Bronchial epithelial cell (primary cell): ENCODE measurements at regions not wholly inside any gene's neighbourhood (a gene's known extent, or its start where the extent isn't known, plus 50 kb on each side); places are given as distances from the start of the nearest gene placed in this dataset.

ENCODE experiments used
- DNase-seq: peaks from one replicate; pipeline ENCODE4 v3.0.0-alpha.2; 2010; ENCODE audit warnings: low read depth
- FAIRE-seq: peaks from 2 replicates; lab custom pipeline; 2011; peaks lifted over from hg19 to GRCh38; lab: Jason Lieb, UNC
- H3K27me3 ChIP-seq: 2 replicates; pipeline ENCODE4 v1.5.1; 2011; ENCODE audit warnings: low read length; ENCODE audit not compliant: control insufficient read depth, insufficient read depth
- H3K36me3 ChIP-seq: 2 replicates; pipeline ENCODE4 v1.5.1; 2011; ENCODE audit warnings: low read length; ENCODE audit not compliant: control insufficient read depth, insufficient read depth
- H3K4me3 ChIP-seq: 2 replicates; pipeline ENCODE4 v1.5.1; 2011; ENCODE audit warnings: mild to moderate bottlenecking, low read depth, low read length, control low read depth
- TF ChIP-seq, protein P1 (sequence below): IDR thresholded peaks from 2 replicates; pipeline ENCODE4 v1.5.1; 2011; ENCODE audit warnings: mild to moderate bottlenecking, moderate library complexity, low read length, control low read depth, inconsistent platforms; ENCODE audit not compliant: insufficient read depth, severe bottlenecking

DNA sequence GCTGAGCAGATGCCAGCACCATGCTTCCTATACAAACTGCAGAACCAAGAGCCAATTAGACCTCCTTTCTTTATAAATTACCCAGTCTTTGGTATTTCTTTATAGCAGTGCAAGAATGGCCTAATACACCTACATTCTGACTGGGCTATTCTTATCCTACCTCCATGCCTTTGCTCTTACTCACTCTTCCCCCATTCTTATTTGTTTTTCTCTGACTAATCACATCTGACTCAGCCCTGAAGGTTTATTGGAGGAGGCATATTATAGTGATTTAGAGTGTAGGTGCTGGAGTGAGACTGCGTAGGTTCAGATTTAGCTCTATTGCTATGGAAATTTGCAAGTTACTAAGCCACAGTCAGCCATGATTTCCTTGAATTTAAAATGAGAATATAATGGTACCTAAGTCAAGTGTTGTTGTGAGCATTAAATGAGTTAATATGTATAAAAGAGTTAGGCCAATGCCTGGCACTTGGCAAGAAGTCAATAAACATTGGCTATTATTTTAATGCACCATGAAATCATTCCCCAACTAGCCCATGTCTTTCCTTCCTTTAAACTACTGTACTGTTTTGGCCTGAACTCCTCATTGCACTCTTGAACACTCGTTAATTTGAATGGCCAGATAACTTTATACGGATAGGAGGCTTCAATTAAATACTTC, 531.2 kb upstream of the ZNF608 start:
- peak; percentile 96 for DNase-seq
- no peak for FAIRE-seq
- no peak overlapping the region for H3K4me3 ChIP-seq
- H3K36me3 ChIP-seq = no peaks in the 10 kb centered on the region
- no peaks in the 10 kb centered on the region for H3K27me3 ChIP-seq
- TF ChIP-seq, protein P1, sequence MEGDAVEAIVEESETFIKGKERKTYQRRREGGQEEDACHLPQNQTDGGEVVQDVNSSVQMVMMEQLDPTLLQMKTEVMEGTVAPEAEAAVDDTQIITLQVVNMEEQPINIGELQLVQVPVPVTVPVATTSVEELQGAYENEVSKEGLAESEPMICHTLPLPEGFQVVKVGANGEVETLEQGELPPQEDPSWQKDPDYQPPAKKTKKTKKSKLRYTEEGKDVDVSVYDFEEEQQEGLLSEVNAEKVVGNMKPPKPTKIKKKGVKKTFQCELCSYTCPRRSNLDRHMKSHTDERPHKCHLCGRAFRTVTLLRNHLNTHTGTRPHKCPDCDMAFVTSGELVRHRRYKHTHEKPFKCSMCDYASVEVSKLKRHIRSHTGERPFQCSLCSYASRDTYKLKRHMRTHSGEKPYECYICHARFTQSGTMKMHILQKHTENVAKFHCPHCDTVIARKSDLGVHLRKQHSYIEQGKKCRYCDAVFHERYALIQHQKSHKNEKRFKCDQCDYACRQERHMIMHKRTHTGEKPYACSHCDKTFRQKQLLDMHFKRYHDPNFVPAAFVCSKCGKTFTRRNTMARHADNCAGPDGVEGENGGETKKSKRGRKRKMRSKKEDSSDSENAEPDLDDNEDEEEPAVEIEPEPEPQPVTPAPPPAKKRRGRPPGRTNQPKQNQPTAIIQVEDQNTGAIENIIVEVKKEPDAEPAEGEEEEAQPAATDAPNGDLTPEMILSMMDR = no peak

- Histone ChIP-seq H3K4me3 (no peak overlapping the region), H3K27me3 (no peaks in the 10 kb centered on the region), H3K36me3 (no peaks in the 10 kb centered on the region)
- TF ChIP-seq, protein P1 = no peak
- DNase-seq = no peak
- FAIRE-seq = no peak
These were observed 532.3 kb upstream of the ZNF608 start for GRCh38 chr5:125278711-125279110.

DNA sequence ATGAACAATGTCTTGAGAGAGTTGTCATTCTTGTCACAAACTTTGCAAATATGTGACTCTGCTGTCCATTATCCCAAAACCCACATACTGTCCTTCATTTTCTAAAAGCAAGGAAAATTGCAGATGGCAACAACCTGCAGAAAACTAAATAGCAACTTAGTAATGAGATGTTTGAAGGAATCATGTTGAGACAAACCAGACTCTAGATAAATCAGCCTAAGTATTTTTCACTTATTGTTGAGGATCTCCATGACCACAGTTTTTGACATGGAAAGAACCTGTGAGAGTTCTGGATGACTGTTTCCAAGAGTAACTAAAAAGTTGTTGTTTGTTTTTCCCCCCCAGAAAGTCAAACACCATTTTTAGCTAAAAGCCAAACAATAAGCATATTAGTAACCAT, 535.2 kb upstream of the ZNF608 start:
- peak; percentile 68 for FAIRE-seq

GRCh38 chr5:125283372-125283771, 536.9 kb upstream of the ZNF608 start:
- Histone ChIP-seq H3K27me3 (no peaks in the 10 kb centered on the region), H3K36me3 (no peaks in the 10 kb centered on the region), H3K4me3 (no peak overlapping the region)
- FAIRE-seq (no peak), DNase-seq (no peak)
- TF ChIP-seq, protein P1 = no peak

More for the DNA sequence above, 535.2 kb upstream of the ZNF608 start:
- TF ChIP-seq, protein P1 = no peak
- DNase-seq = no peak
- no peaks in the 10 kb centered on the region for H3K36me3 ChIP-seq
- H3K4me3 ChIP-seq = no peak overlapping the region
- H3K27me3 ChIP-seq = no peaks in the 10 kb centered on the region

DNA sequence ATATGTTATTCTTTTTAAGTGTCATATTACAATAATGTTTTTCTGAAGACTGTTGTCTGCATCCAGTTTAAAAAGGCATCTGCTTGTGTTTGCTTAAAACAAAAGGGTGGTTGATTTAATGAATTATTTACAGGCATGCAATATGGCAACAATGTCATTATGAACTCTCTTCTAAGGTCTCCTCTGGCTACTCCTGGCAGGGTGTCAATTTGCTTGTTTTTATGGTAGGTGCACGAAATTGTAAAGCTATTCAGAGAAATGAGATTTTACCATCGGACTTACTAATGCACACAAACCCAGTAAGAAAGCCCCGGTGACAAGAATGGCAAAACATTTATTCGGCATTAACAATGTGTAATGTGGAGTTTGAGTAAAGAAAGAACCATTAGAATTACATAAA, 539.8 kb upstream of the ZNF608 start:
- no peaks in the 10 kb centered on the region for H3K36me3 ChIP-seq
- TF ChIP-seq, protein P1 = no peak
- FAIRE-seq (no peak), DNase-seq (no peak)
- no peak overlapping the region for H3K4me3 ChIP-seq
- no peaks in the 10 kb centered on the region for H3K27me3 ChIP-seq

- no peak for FAIRE-seq
- H3K4me3 ChIP-seq = no peak overlapping the region
- no peak for DNase-seq
- TF ChIP-seq, protein P1 = no peak
- no peaks in the 10 kb centered on the region for H3K27me3 ChIP-seq
- H3K36me3 ChIP-seq = no peaks in the 10 kb centered on the region
These were observed 543.2 kb upstream of the ZNF608 start for GRCh38 chr5:125289606-125290005.
